ENCODE measurements at regions not wholly inside any gene's neighbourhood (a gene's known extent, or its start where the extent isn't known, plus 50 kb on each side); places are given as distances from the start of the nearest gene placed in this dataset.
"Not testable (repeated sequence)": the region's sequence is repeated elsewhere in the genome, so short reads cannot be mapped to it uniquely, and the experiment has no call there.

GRCh38 chr17:27095821-27096220, 198.1 kb upstream of the WSB1 start:
- not testable (repeated sequence) for DNase-seq (ENCODE audit: low read depth)

- not testable (repeated sequence) for DNase-seq (ENCODE audit: low read depth)
These were observed 194.6 kb upstream of the WSB1 start for GRCh38 chr17:27099266-27099665.

- DNase-seq (ENCODE audit: low read depth): not testable (repeated sequence)
These were observed 189.2 kb upstream of the WSB1 start for GRCh38 chr17:27104605-27105221.

- no peak for DNase-seq (ENCODE audit: low read depth)
These were observed 188.3 kb upstream of the WSB1 start for GRCh38 chr17:27105636-27106035.

- DNase-seq (ENCODE audit: low read depth): no peak
These were observed 187.4 kb upstream of the WSB1 start for GRCh38 chr17:27106347-27106981.

GRCh38 chr17:27106982-27107360, 186.9 kb upstream of the WSB1 start:
- no peak for DNase-seq (ENCODE audit: low read depth)

- DNase-seq (ENCODE audit: low read depth): not testable (repeated sequence)
These were observed 186.3 kb upstream of the WSB1 start for GRCh38 chr17:27107386-27108328.

- no peak for DNase-seq (ENCODE audit: low read depth)
These were observed 184.6 kb upstream of the WSB1 start for GRCh38 chr17:27109346-27109745.

GRCh38 chr17:27153005-27153404, 140.9 kb upstream of the WSB1 start:
- DNase-seq (ENCODE audit: low read depth): peak; percentile 59

GRCh38 chr17:27155866-27156265, 138.0 kb upstream of the WSB1 start:
- no peak for DNase-seq (ENCODE audit: low read depth)

- DNase-seq (ENCODE audit: low read depth): no peak
These were observed 136.6 kb upstream of the WSB1 start for GRCh38 chr17:27157297-27157696.

- DNase-seq (ENCODE audit: low read depth): no peak
These were observed 136.0 kb upstream of the WSB1 start for GRCh38 chr17:27157898-27158297.

- no peak for DNase-seq (ENCODE audit: low read depth)
These were observed 135.5 kb upstream of the WSB1 start for GRCh38 chr17:27158382-27158781.

GRCh38 chr17:27180322-27180721, 113.6 kb upstream of the WSB1 start:
- no peak for DNase-seq (ENCODE audit: low read depth)

GRCh38 chr17:27181379-27181925, 112.5 kb upstream of the WSB1 start:
- DNase-seq (ENCODE audit: low read depth): not testable (repeated sequence)

- no peak for DNase-seq (ENCODE audit: low read depth)
These were observed 112.0 kb upstream of the WSB1 start for GRCh38 chr17:27181935-27182334.

GRCh38 chr17:27197505-27197904, 96.4 kb upstream of the WSB1 start:
- peak; percentile 11 for DNase-seq (ENCODE audit: low read depth)

GRCh38 chr17:27199948-27200347, 94.0 kb upstream of the WSB1 start:
- DNase-seq (ENCODE audit: low read depth): no peak

- no peak for DNase-seq (ENCODE audit: low read depth)
These were observed 93.4 kb upstream of the WSB1 start for GRCh38 chr17:27200476-27200875.

- no peak for DNase-seq (ENCODE audit: low read depth)
These were observed 90.7 kb upstream of the WSB1 start for GRCh38 chr17:27203241-27203640.

- DNase-seq (ENCODE audit: low read depth): no peak
These were observed 87.5 kb upstream of the WSB1 start for GRCh38 chr17:27206447-27206846.

GRCh38 chr17:27207073-27207513, 86.8 kb upstream of the WSB1 start:
- peak; percentile 69 for DNase-seq (ENCODE audit: low read depth)

Measured in stromal cell of bone marrow (primary cell).